Lung (tissue), 11 donors: ENCODE measurements at regions not wholly inside any gene's neighbourhood (a gene's known extent, or its start where the extent isn't known, plus 50 kb on each side); places are given as distances from the start of the nearest gene placed in this dataset.

ENCODE experiments used
- ATAC-seq: fragments of 200-7000 bp; cut with Tn5 transposase; one replicate; pipeline ENCODE4 v1.9.1; 2020; ENCODE audit warnings: moderate number of reproducible peaks; ENCODE audit not compliant: insufficient read depth, low FRiP score
- DNase-seq, 3 donors: peaks; one replicate each; pipeline ENCODE4 v3.0.0-alpha.2; 2013 to 2017
- H3K27ac ChIP-seq, 2 donors: one replicate each; pipeline ENCODE4 v1.5.1; 2013; ENCODE audit warnings: mild to moderate bottlenecking in 2 of 2, moderate library complexity in 2 of 2, control low read depth in 1 of 2, inconsistent platforms in 1 of 2, low read depth in 1 of 2, low read length in 1 of 2
- H3K27me3 ChIP-seq, 3 donors: one replicate each; pipeline ENCODE4 v1.5.1; 2013; ENCODE audit warnings: low read length in 2 of 3; ENCODE audit not compliant: control insufficient read depth in 3 of 3, insufficient read depth in 3 of 3
- H3K36me3 ChIP-seq, 4 donors: one replicate each; pipeline ENCODE4 v1.5.1; 2013; ENCODE audit warnings: low read length in 4 of 4, mild to moderate bottlenecking in 1 of 4, moderate library complexity in 1 of 4; ENCODE audit not compliant: control insufficient read depth in 4 of 4, insufficient read depth in 4 of 4
- H3K4me1 ChIP-seq, 5 donors: one replicate each; pipeline ENCODE4 v1.5.1; 2013; ENCODE audit warnings: low read length in 5 of 5, mild to moderate bottlenecking in 2 of 5, moderate library complexity in 1 of 5; ENCODE audit not compliant: control insufficient read depth in 5 of 5, insufficient read depth in 5 of 5
- H3K4me3 ChIP-seq: one replicate; pipeline ENCODE4 v1.5.1; 2013; ENCODE audit warnings: mild to moderate bottlenecking, control low read depth, moderate library complexity
- H3K9ac ChIP-seq, 2 donors: one replicate each; pipeline ENCODE4 v1.5.1; 2013; ENCODE audit warnings: low read length in 2 of 2, control low read depth in 1 of 2; ENCODE audit not compliant: insufficient read depth in 1 of 2
- H3K9me3 ChIP-seq, 4 donors: one replicate each; pipeline ENCODE4 v1.5.1; 2013; ENCODE audit warnings: low read length in 3 of 4, mild to moderate bottlenecking in 1 of 4, moderate library complexity in 1 of 4; ENCODE audit not compliant: control insufficient read depth in 4 of 4, insufficient read depth in 3 of 4
- CTCF ChIP-seq: IDR thresholded peaks from 2 replicates; pipeline ENCODE4 v1.5.1; 2012; ENCODE audit warnings: mild to moderate bottlenecking; ENCODE audit errors: control extremely low read depth, extremely low read depth
- WGBS, 2 donors: extraction: QIAGEN DNeasy Blood & Tissue Kit; methylation state at CpG; one replicate each; pipeline ENCODE4 v1.1.7; 2013; 5-methylcytosine and 5-hydroxymethylcytosine counted together
- donor health status: control.
- donor health status: control.
- donor health status: Bipolar disorder and iron deficiency.
- donor health status: healthy.
- donor health status: DM: yes; HTN: yes; CAD: no.

- no peaks in the 10 kb centered on the region for H3K27me3 ChIP-seq
- no peaks in the 10 kb centered on the region for H3K4me1 ChIP-seq
- no peak for DNase-seq
- WGBS, 2 donors, result 60 to 64% methylated on average over 5 of the region's 5 CpGs
- H3K4me3 ChIP-seq, result no peak overlapping the region
- no peak for TF ChIP-seq CTCF
- H3K27ac ChIP-seq, result no peak overlapping the region
- ATAC-seq, result no peak
- H3K9ac ChIP-seq, result no peak overlapping the region
- H3K9me3 ChIP-seq, result peaks cover 0 to 5% (median 0%) of the 10 kb centered on the region in 4 donors
- H3K36me3 ChIP-seq, result no peaks in the 10 kb centered on the region
Observed at GRCh38 chr2:2422621-2423020, 91.5 kb upstream of the MYT1L start.

- H3K27me3 ChIP-seq, result no peaks in the 10 kb centered on the region
- DNase-seq, result no peak
- WGBS, 2 donors, result 85 to 89% methylated on average over 2 of the region's 2 CpGs
- no peak overlapping the region for H3K27ac ChIP-seq
- H3K9me3 ChIP-seq, result no peaks in the 10 kb centered on the region
- no peaks in the 10 kb centered on the region for H3K36me3 ChIP-seq
- no peak overlapping the region for H3K9ac ChIP-seq
- no peak for ATAC-seq
- H3K4me3 ChIP-seq, result no peak overlapping the region
- no peak for TF ChIP-seq CTCF
- no peaks in the 10 kb centered on the region for H3K4me1 ChIP-seq
Observed at GRCh38 chr2:2413525-2413924, 82.5 kb upstream of the MYT1L start.

DNA sequence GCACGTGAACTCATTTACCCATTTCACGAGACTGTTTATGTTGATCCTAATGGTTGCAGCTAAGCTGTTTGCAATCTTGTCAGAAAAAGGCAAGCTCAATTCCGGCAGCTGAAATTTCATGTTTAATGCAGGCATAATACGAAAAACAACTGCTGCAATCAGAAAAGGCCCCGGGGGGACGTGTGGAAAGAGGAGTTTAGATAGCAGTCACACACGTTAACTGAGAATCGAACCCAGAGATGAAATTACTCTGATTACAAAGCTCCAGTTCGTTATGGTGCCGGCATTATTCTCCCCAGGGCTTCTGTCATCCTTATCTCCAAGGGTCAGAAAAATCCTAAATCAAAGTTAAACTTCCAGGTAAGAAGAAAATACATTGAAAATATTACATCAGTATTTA is 79.9 kb upstream of the MYT1L start:
- Histone ChIP-seq H3K4me3 (no peak overlapping the region), H3K9ac (no peak overlapping the region), H3K9me3 (peaks cover 0 to 2% (median 0%) of the 10 kb centered on the region in 4 donors), H3K4me1 (no peaks in the 10 kb centered on the region), H3K27ac (no peak overlapping the region), H3K27me3 (no peaks in the 10 kb centered on the region), H3K36me3 (no peaks in the 10 kb centered on the region)
- no peak for TF ChIP-seq CTCF
- no peak for ATAC-seq
- 77 to 80% methylated on average over 10 of the region's 10 CpGs for WGBS, 2 donors
- no peak for DNase-seq

GRCh38 chr2:2409481-2409880 is 78.4 kb upstream of the MYT1L start:
- H3K27ac ChIP-seq, result no peak overlapping the region
- DNase-seq (no peak), ATAC-seq (no peak)
- TF ChIP-seq CTCF, result no peak
- H3K4me3 ChIP-seq, result no peak overlapping the region
- no peak overlapping the region for H3K9ac ChIP-seq
- H3K27me3 ChIP-seq, result no peaks in the 10 kb centered on the region
- H3K36me3 ChIP-seq, result no peaks in the 10 kb centered on the region
- peaks cover 0 to 2% (median under 1%) of the 10 kb centered on the region in 4 donors for H3K9me3 ChIP-seq
- 75 to 84% methylated on average over 2 of the region's 2 CpGs for WGBS, 2 donors
- no peaks in the 10 kb centered on the region for H3K4me1 ChIP-seq
